K562 (cell line): ENCODE measurements at regions not wholly inside any gene's neighbourhood (a gene's known extent, or its start where the extent isn't known, plus 50 kb on each side); places are given as distances from the start of the nearest gene placed in this dataset.

Source experiments
- ETS1 ChIP-seq: conservative IDR thresholded peaks from 2 replicates; pipeline ENCODE4 v1.6.1; 2011; ENCODE audit warnings: low read depth, mild to moderate bottlenecking, low read length; ENCODE audit not compliant: control insufficient read depth
- LCOR ChIP-seq: sonication (generic); formaldehyde crosslinking; IDR thresholded peaks from 2 replicates; pipeline ENCODE4 v1.8.0; 2022; ENCODE audit warnings: mild to moderate bottlenecking, missing genetic modification reagents
- RFX7 ChIP-seq: fragments of 250-450 bp; sonication (Bioruptor Pico); IDR thresholded peaks from 2 replicates; pipeline ENCODE4 v1.5.1; 2021; ENCODE audit warnings: mild to moderate bottlenecking
- TARDBP ChIP-seq: fragments of 450-650 bp; IDR thresholded peaks from 2 replicates; pipeline ENCODE4 v1.6.1; 2016
- YY1 ChIP-seq, 3 experiments: IDR thresholded peaks; 2 replicates each; pipeline ENCODE4 v1.6.1; 2011; ENCODE audit warnings: low read length in 2 of 3, mild to moderate bottlenecking in 2 of 3, moderate library complexity in 2 of 3, borderline replicate concordance in 1 of 3, control low read depth in 1 of 3, low read depth in 1 of 3; ENCODE audit not compliant: insufficient read depth in 3 of 3, insufficient replicate concordance in 2 of 3, control insufficient read depth in 1 of 3, insufficient read length in 1 of 3; ENCODE audit errors: extremely low read depth in 1 of 3

DNA sequence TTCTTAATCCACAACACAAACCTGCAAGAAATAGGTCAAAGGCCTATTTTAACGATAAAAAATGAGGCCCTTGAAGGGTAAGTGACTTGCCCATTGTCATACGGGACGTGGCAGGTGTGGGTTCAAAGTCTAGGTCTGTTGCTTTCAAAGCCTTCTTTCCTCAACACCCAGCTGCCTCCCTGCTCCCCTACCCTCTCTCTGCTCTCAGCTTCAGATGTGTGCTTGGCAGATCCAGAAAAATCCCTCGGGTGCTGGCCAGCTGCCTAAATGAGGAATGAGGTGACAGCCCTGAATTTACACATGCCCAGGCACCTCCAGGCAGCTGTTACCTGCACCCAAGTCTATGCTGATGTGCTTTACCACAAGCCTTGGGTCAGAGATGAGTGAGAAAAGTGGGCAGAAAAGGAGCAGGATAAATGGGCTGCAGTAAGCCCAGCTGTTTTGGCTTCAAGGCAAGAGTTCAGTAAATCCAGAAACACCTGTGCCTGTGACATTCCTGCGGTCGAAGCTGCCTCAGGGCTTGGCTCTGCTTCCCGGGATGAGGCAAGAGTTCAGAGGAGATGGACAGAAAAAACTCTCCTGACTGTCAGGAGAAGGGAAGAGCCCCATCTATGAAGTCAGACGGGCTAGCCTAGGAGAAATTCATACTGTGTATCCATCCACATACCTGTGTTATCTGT, 49.9 kb upstream of the LDLRAD3 start (continued):
- TF ChIP-seq LCOR (CRISPR knock-in tag), result no peak
- no peak for TF ChIP-seq YY1 (IDR thresholded peaks at IDR 0.05; ENCODE audit: borderline replicate concordance in 1 of 3, control insufficient read depth in 1 of 3, extremely low read depth in 1 of 3, insufficient read depth in 3 of 3, insufficient read length in 1 of 3, insufficient replicate concordance in 2 of 3, low read depth in 1 of 3, low read length in 2 of 3)
- TF ChIP-seq TARDBP, result no peak
- no peak for TF ChIP-seq RFX7 (CRISPR knock-in tag)
- no peak for TF ChIP-seq ETS1
- TF ChIP-seq, all 486 proteins: peak for 0
